Immature natural killer cell (primary cell): ENCODE measurements at regions not wholly inside any gene's neighbourhood (a gene's known extent, or its start where the extent isn't known, plus 50 kb on each side); places are given as distances from the start of the nearest gene placed in this dataset.

Source experiments
- DNase-seq, 3 donors: peaks; one replicate each; pipeline ENCODE4 v3.0.0; 2022; ENCODE audit warnings: mixed read lengths in 1 of 3
- H3K27ac Mint-ChIP-seq, 6 donors: one replicate each; pipeline ENCODE4 v1.8.0; 2020; ENCODE audit warnings: mixed read lengths in 6 of 6, mild to moderate bottlenecking in 5 of 6, inconsistent platforms in 4 of 6, moderate library complexity in 3 of 6
- H3K27me3 Mint-ChIP-seq, 3 donors: one replicate each; pipeline ENCODE4 v1.8.0; 2020 to 2021; ENCODE audit warnings: low read depth in 3 of 3, mild to moderate bottlenecking in 3 of 3, mixed read lengths in 3 of 3, moderate library complexity in 3 of 3, inconsistent platforms in 1 of 3
- H3K36me3 Mint-ChIP-seq, 3 donors: one replicate each; pipeline ENCODE4 v1.8.0; 2020; ENCODE audit warnings: mixed read lengths in 3 of 3, inconsistent platforms in 2 of 3, mild to moderate bottlenecking in 2 of 3
- H3K4me1 Mint-ChIP-seq, 2 donors: one replicate each; pipeline ENCODE4 v1.8.0; 2020; ENCODE audit warnings: inconsistent platforms in 2 of 2, mild to moderate bottlenecking in 2 of 2, mixed read lengths in 2 of 2, moderate library complexity in 1 of 2
- H3K4me3 Mint-ChIP-seq, 5 donors: one replicate each; pipeline ENCODE4 v1.8.0; 2020; ENCODE audit warnings: mild to moderate bottlenecking in 5 of 5, mixed read lengths in 5 of 5, inconsistent platforms in 3 of 5, moderate library complexity in 3 of 5
- H3K9me3 Mint-ChIP-seq, 6 donors: one replicate each; pipeline ENCODE4 v1.8.0; 2020; ENCODE audit warnings: mild to moderate bottlenecking in 6 of 6, mixed read lengths in 6 of 6, inconsistent platforms in 4 of 6, moderate library complexity in 3 of 6

- peaks cover 0 to 4% (median 3%) of the 10 kb centered on the region in 3 donors for H3K27me3 Mint-ChIP-seq
- H3K4me3 Mint-ChIP-seq, result no peak overlapping the region
- no peak for DNase-seq
- no peaks in the 10 kb centered on the region for H3K4me1 Mint-ChIP-seq
- H3K36me3 Mint-ChIP-seq, result no peaks in the 10 kb centered on the region
- no peaks in the 10 kb centered on the region for H3K9me3 Mint-ChIP-seq
- H3K27ac Mint-ChIP-seq, result no peak overlapping the region
Observed at GRCh38 chr7:155218276-155219153, 79.2 kb upstream of the INSIG1 start.

DNA sequence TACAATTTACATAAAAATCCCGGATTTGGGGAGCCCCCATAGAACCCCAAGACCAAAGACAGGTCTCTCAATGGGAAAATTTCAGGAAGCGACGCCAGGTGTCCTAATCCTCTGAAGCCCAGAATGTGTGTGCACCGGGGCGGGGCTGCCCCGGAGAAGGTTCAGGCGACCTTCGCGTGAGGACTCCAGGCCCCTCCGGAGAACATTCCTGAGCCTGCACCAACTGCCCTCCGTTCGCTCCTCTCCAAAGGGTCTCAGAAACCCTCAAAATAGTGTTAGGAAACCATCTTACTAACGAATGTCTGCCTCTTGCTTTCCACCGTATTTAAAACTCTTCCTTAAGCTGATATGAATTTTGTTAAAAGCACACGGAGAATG lies 78.5 kb upstream of the INSIG1 start:
- Mint-ChIP-seq H3K36me3 (no peaks in the 10 kb centered on the region), H3K4me1 (no peaks in the 10 kb centered on the region), H3K27me3 (peaks cover 0 to 3% (median 0%) of the 10 kb centered on the region in 3 donors), H3K4me3 (no peak overlapping the region), H3K27ac (no peak overlapping the region), H3K9me3 (no peaks in the 10 kb centered on the region)
- no peak for DNase-seq

DNA sequence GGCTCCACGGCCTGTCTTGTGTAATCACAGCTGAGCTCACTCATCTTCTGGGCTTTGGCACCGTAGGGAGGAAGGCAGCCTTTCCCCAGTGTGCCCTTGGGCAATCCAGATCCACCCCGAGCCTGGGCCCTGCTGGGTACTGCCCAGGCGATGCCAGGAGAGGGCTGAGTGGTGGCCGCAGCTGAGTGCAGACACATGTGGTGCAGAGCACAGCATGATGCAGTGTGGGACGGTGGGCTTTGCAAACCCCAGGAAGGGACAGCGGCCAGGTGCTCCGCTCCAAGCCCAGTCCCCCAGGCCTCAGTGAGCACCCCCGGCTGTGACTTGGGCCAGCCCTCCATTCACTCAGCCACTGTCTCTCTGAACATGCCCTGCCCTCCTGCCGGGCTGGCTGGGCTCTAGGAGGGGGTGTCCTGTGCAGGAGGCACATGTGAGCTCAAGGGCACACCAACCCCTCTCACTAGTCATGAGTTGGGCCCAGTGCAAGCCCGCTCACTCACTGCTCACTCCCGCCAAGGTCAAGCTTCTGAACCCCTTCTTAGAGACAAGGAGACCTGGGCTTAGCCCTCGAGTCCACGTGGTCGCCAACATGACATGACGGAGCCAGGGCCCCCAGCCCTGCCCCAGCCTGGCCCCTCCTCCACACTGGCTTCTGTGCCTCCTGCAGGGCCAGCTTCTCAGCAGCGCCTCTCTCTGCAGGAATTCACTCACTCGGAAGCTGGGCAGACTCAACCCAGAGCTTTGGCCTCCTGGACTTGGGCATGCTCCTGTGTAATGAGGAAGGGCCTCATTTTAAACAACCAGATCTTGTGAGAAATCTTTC lies 77.5 kb upstream of the INSIG1 start:
- Mint-ChIP-seq H3K27me3 (peaks cover 0 to 3% (median 0%) of the 10 kb centered on the region in 3 donors), H3K9me3 (no peaks in the 10 kb centered on the region), H3K4me1 (no peaks in the 10 kb centered on the region), H3K27ac (no peak overlapping the region), H3K4me3 (no peak overlapping the region), H3K36me3 (no peaks in the 10 kb centered on the region)
- DNase-seq, result no peak

- H3K36me3 Mint-ChIP-seq, result no peaks in the 10 kb centered on the region
- no peak overlapping the region for H3K4me3 Mint-ChIP-seq
- no peaks in the 10 kb centered on the region for H3K4me1 Mint-ChIP-seq
- no peak overlapping the region for H3K27ac Mint-ChIP-seq
- no peak for DNase-seq
- H3K9me3 Mint-ChIP-seq, result peaks cover 0 to 1% (median 0%) of the 10 kb centered on the region in 6 donors
- peaks cover 0 to 3% (median 0%) of the 10 kb centered on the region in 3 donors for H3K27me3 Mint-ChIP-seq
Observed at GRCh38 chr7:155220903-155221302, 76.8 kb upstream of the INSIG1 start.

- DNase-seq, result no peak
- Mint-ChIP-seq H3K36me3 (no peaks in the 10 kb centered on the region), H3K4me1 (no peaks in the 10 kb centered on the region), H3K27ac (peak overlapping the region in 1 of 6 donors; percentile 49), H3K27me3 (peaks cover 0 to 3% (median 0%) of the 10 kb centered on the region in 3 donors), H3K9me3 (peaks cover 0 to 1% (median 0%) of the 10 kb centered on the region in 6 donors), H3K4me3 (no peak overlapping the region)
Observed at GRCh38 chr7:155221547-155221946, 76.1 kb upstream of the INSIG1 start.

GRCh38 chr7:155222061-155222460 lies 75.6 kb upstream of the INSIG1 start:
- H3K36me3 Mint-ChIP-seq, result no peaks in the 10 kb centered on the region
- H3K4me3 Mint-ChIP-seq, result no peak overlapping the region
- H3K9me3 Mint-ChIP-seq, result peaks cover 0 to 1% (median 0%) of the 10 kb centered on the region in 6 donors
- no peak overlapping the region for H3K27ac Mint-ChIP-seq
- no peaks in the 10 kb centered on the region for H3K4me1 Mint-ChIP-seq
- H3K27me3 Mint-ChIP-seq, result peaks cover 0 to 3% (median 0%) of the 10 kb centered on the region in 3 donors
- DNase-seq, result no peak

- H3K4me1 Mint-ChIP-seq, result no peaks in the 10 kb centered on the region
- no peak for DNase-seq
- no peak overlapping the region for H3K27ac Mint-ChIP-seq
- H3K36me3 Mint-ChIP-seq, result no peaks in the 10 kb centered on the region
- no peak overlapping the region for H3K4me3 Mint-ChIP-seq
- H3K27me3 Mint-ChIP-seq, result peaks cover 0 to 3% (median 0%) of the 10 kb centered on the region in 3 donors
- peaks cover 0 to 1% (median 0%) of the 10 kb centered on the region in 6 donors for H3K9me3 Mint-ChIP-seq
Observed at GRCh38 chr7:155222573-155222972, 75.1 kb upstream of the INSIG1 start.

DNA sequence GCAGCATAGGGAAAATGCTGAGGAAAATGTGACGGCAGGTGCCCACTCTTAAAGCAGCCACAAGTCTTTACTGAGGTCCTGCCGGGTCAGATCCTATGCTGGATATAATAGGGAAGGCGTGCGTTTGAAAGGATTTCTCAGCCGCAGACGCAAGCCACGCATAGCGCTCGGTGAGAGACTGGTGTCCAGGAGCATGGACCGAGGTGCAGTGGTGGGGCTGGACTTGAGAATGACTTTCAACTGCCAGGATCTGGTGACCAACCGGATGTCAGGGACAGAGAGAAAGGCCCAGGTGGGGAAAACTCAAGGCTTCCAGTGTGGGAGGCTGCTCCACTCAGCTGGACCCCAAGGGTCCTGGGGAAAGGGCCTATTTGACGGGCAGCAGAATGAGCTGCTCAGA lies 74.7 kb upstream of the INSIG1 start:
- peaks cover 0 to 1% (median 0%) of the 10 kb centered on the region in 3 donors for H3K27me3 Mint-ChIP-seq
- no peak for DNase-seq
- H3K4me1 Mint-ChIP-seq, result no peaks in the 10 kb centered on the region
- H3K9me3 Mint-ChIP-seq, result peaks cover 0 to 1% (median 0%) of the 10 kb centered on the region in 6 donors
- H3K27ac Mint-ChIP-seq, result no peak overlapping the region
- H3K36me3 Mint-ChIP-seq, result no peaks in the 10 kb centered on the region
- H3K4me3 Mint-ChIP-seq, result no peak overlapping the region

- H3K9me3 Mint-ChIP-seq, result peaks cover 0 to 1% (median 0%) of the 10 kb centered on the region in 6 donors
- H3K27ac Mint-ChIP-seq, result no peak overlapping the region
- H3K4me1 Mint-ChIP-seq, result no peaks in the 10 kb centered on the region
- H3K36me3 Mint-ChIP-seq, result no peaks in the 10 kb centered on the region
- no peaks in the 10 kb centered on the region for H3K27me3 Mint-ChIP-seq
- H3K4me3 Mint-ChIP-seq, result no peak overlapping the region
- no peak for DNase-seq
Observed at GRCh38 chr7:155223503-155223902, 74.2 kb upstream of the INSIG1 start.

DNA sequence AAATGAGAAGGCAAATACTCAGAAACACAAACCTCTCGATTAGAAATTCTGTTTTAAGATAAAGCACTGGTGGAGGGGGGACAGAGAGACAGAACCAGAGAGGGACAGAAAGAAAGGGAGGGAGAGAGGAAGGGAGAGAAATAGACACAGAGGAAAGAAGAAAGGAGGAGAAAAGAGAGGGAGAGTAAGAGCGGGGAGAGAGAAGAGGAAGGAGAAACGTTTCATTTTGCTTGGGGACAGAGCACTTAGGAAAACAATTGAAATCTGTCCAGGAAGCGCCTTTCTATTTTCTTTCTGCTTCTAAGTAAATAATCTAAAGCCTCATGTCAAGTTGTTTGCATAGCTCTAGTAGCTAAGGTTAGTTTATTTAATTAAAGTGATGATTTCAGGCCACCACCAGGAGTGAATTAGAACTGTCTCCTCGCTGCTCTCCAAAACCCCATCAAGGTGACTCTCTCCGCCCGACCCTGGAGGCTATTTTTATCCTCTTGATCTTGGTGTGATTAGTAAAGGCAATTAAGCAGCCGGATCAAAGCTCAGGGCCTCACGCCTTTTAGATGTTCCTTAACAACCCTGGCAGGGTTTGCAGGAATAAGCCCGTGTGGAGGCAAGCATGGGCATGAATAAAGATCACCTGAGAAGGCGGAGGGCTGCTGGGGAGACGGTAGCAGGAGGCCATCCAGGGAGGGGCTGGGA lies 73.4 kb upstream of the INSIG1 start:
- Mint-ChIP-seq H3K27ac (no peak overlapping the region), H3K27me3 (no peaks in the 10 kb centered on the region), H3K36me3 (no peaks in the 10 kb centered on the region), H3K4me3 (no peak overlapping the region), H3K9me3 (peaks cover 0 to 1% (median 0%) of the 10 kb centered on the region in 6 donors), H3K4me1 (no peaks in the 10 kb centered on the region)
- no peak for DNase-seq

GRCh38 chr7:155225095-155225494 lies 72.6 kb upstream of the INSIG1 start:
- Mint-ChIP-seq H3K4me1 (no peaks in the 10 kb centered on the region), H3K36me3 (no peaks in the 10 kb centered on the region), H3K27me3 (peaks cover 0 to 2% (median 0%) of the 10 kb centered on the region in 3 donors), H3K9me3 (peaks cover 0 to 1% (median 0%) of the 10 kb centered on the region in 6 donors), H3K4me3 (no peak overlapping the region), H3K27ac (no peak overlapping the region)
- no peak for DNase-seq

DNA sequence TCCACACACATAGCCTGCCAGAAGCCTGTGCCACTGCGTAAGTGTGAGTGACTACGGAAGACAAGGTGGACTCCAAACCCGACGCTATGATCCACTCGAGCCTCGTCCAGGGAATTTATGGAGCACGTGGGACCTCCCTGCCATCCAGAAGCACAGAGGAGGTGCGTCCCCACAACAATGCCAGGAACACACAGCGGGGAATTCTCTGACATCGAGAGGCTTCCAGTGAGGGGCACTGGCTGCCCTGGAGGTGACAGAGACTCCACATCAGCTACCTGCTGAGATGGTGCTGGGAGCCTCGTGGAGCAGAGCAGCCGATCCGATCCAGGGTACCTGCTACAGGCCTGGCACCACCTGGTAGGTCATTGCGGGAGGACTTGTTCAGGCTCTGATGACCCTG lies 72.2 kb upstream of the INSIG1 start:
- peaks cover 0 to 2% (median 0%) of the 10 kb centered on the region in 3 donors for H3K27me3 Mint-ChIP-seq
- no peaks in the 10 kb centered on the region for H3K4me1 Mint-ChIP-seq
- peaks cover 0 to 1% (median 0%) of the 10 kb centered on the region in 6 donors for H3K9me3 Mint-ChIP-seq
- no peak for DNase-seq
- no peak overlapping the region for H3K4me3 Mint-ChIP-seq
- H3K27ac Mint-ChIP-seq, result no peak overlapping the region
- no peaks in the 10 kb centered on the region for H3K36me3 Mint-ChIP-seq

DNA sequence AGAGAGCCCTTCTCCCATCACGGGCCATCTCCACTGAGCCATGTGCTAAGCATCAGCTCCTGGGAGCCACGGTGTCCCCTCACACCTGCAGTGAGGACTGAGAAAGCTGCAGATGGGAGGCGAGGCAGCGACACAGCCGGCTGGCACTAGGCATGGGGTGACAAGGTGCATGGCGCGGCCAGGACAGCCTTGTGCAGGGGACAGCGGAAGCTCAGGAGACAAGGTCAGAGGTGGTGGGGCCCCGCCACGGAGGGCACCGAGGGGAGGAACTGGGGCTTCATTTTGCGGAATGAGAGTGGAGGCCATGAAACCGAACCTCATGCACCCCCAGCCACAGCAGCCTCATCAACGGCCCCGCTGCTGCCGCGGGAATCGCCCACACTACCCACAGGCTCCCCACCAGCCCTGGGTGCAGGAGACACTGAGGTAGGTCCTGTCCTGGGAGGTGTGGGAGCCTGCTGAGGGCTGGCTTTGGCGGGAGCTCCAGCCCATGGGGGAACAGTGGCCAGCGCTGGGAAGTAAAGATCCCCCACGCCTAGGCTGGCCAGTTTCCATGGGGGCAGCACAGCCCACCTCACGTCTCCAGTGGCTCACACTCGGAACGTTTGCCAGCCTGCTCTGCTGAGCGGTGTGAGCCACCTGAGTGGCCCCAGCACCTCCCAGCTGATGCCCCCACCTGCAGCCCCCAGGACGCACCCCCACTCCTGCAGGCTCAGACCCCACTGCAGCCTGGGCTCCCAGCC lies 71.2 kb upstream of the INSIG1 start:
- Mint-ChIP-seq H3K9me3 (peaks cover 0 to 1% (median 0%) of the 10 kb centered on the region in 6 donors), H3K4me3 (no peak overlapping the region)

More for the DNA sequence above, 71.2 kb upstream of the INSIG1 start:
- DNase-seq, result no peak
- no peaks in the 10 kb centered on the region for H3K4me1 Mint-ChIP-seq
- H3K36me3 Mint-ChIP-seq, result no peaks in the 10 kb centered on the region
- no peak overlapping the region for H3K27ac Mint-ChIP-seq
- H3K27me3 Mint-ChIP-seq, result peaks cover 0 to 2% (median 0%) of the 10 kb centered on the region in 3 donors
